ENCODE measurements at regions not wholly inside any gene's neighbourhood (a gene's known extent, or its start where the extent isn't known, plus 50 kb on each side); places are given as distances from the start of the nearest gene placed in this dataset.

DNA sequence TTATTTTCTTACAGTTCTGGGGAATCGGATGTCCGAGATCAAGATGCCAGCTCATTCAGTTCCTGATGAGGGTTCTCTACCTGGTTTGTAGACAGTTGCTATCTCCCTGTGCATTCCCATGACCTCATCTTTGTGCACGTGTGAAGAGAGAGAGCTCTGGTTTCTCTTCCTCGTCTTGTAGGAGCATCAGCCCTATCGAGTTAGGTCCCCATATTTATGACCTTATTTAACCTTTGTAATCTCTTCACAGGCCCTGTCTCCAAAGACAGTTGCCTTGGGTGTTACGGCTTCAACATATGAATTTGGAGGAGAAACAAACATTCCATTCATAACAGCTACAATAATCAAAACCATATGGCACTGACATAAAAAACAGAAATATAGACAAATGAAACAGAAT, 455.3 kb downstream of the HACE1 start:
- ChIA-PET POLR2A (ENCODE audit: unreplicated experiment) (no interaction called here), CTCF (no interaction called here)
- Histone ChIP-seq H3K4me1 (ENCODE audit: insufficient read depth, low read length) (peaks cover 21% of the 10 kb centered on the region), H2AFZ (ENCODE audit: low read length) (no peak overlapping the region), H3K79me2 (ENCODE audit: low read length) (no peaks in the 10 kb centered on the region), H3K9ac (ENCODE audit: low read length) (no peak overlapping the region), H3K4me3 (ENCODE audit: low read length) (no peak overlapping the region), H3F3A (ENCODE audit: low read length, unreplicated experiment) (no peaks in the 10 kb centered on the region), H3K27ac (ENCODE audit: low read length) (no peak overlapping the region), H3K27me3 (ENCODE audit: low read length) (no peaks in the 10 kb centered on the region), H4K20me1 (ENCODE audit: low read length) (no peaks in the 10 kb centered on the region), H3K9me3 (ENCODE audit: low read length) (no peaks in the 10 kb centered on the region), H3K36me3 (ENCODE audit: low read depth, low read length) (no peaks in the 10 kb centered on the region), H3K4me2 (ENCODE audit: low read length) (no peak overlapping the region), H3K9me2 (replicated peaks; ENCODE audit: low read length) (no peaks in the 10 kb centered on the region)
- TF ChIP-seq EZH2phosphoT487 (IDR thresholded peaks at IDR 0.05; ENCODE audit: borderline replicate concordance, low read length) (no peak), EZH2 (IDR thresholded peaks at IDR 0.05; ENCODE audit: low read length, unreplicated experiment) (no peak)
- TF ChIP-seq, protein P1, sequence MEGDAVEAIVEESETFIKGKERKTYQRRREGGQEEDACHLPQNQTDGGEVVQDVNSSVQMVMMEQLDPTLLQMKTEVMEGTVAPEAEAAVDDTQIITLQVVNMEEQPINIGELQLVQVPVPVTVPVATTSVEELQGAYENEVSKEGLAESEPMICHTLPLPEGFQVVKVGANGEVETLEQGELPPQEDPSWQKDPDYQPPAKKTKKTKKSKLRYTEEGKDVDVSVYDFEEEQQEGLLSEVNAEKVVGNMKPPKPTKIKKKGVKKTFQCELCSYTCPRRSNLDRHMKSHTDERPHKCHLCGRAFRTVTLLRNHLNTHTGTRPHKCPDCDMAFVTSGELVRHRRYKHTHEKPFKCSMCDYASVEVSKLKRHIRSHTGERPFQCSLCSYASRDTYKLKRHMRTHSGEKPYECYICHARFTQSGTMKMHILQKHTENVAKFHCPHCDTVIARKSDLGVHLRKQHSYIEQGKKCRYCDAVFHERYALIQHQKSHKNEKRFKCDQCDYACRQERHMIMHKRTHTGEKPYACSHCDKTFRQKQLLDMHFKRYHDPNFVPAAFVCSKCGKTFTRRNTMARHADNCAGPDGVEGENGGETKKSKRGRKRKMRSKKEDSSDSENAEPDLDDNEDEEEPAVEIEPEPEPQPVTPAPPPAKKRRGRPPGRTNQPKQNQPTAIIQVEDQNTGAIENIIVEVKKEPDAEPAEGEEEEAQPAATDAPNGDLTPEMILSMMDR (conservative IDR thresholded peaks at IDR 0.05; ENCODE audit: low read depth, low read length): no peak
- BruUV-seq (replicated peaks): no TSS peak
- DNase-seq: no peak
- ATAC-seq: no peak
- intact Hi-C loops (cut with micrococcal nuclease): loop anchor here (5.0 kb wide), 1 partner anchor 77 kb away; no protein-coding TSS in a partner anchor

DNA sequence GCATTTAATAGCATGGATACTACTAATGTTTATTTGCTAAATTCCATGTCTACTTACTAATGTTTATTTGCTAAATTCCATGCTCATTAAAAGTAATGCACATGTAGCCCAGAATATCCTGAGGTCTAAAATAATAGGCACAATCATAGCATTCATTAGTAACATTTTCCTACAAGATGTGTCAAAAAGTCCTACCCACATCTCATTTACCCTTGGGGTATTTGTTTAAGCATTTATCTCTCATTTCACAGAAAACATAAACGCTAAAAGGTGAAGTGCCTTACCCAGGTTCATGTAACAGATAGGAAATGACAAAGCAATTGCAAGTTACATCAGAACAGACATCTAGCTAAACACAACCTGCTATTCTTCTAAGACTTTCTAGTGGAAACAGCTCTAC, 457.1 kb downstream of the HACE1 start:
- Histone ChIP-seq H3K9me3 (ENCODE audit: low read length) (no peaks in the 10 kb centered on the region), H3K27me3 (ENCODE audit: low read length) (no peaks in the 10 kb centered on the region), H3K4me2 (ENCODE audit: low read length) (peak overlapping the region; percentile 29; the same call in 1 of the 2 replicates), H3F3A (ENCODE audit: low read length, unreplicated experiment) (no peaks in the 10 kb centered on the region), H4K20me1 (ENCODE audit: low read length) (no peaks in the 10 kb centered on the region), H2AFZ (ENCODE audit: low read length) (no peak overlapping the region), H3K9ac (ENCODE audit: low read length) (no peak overlapping the region), H3K4me1 (ENCODE audit: insufficient read depth, low read length) (peaks cover 21% of the 10 kb centered on the region), H3K4me3 (ENCODE audit: low read length) (no peak overlapping the region), H3K27ac (ENCODE audit: low read length) (peak overlapping the region; percentile 39; the same call in 1 of the 2 replicates), H3K9me2 (replicated peaks; ENCODE audit: low read length) (no peaks in the 10 kb centered on the region), H3K36me3 (ENCODE audit: low read depth, low read length) (no peaks in the 10 kb centered on the region), H3K79me2 (ENCODE audit: low read length) (no peaks in the 10 kb centered on the region)
- CTCF ChIA-PET: no interaction called here
- intact Hi-C loops (cut with micrococcal nuclease): loop anchor here (5.0 kb wide), 1 partner anchor 75 kb away; no protein-coding TSS in a partner anchor
- POLR2A ChIA-PET (ENCODE audit: unreplicated experiment): no interaction called here
- peak; percentile 89 for ATAC-seq
- no TSS peak for BruUV-seq (replicated peaks)
- TF ChIP-seq, protein P1 (conservative IDR thresholded peaks at IDR 0.05; ENCODE audit: low read depth, low read length): no peak
- no peak for TF ChIP-seq EZH2 (IDR thresholded peaks at IDR 0.05; ENCODE audit: low read length, unreplicated experiment)
- no peak for TF ChIP-seq EZH2phosphoT487 (IDR thresholded peaks at IDR 0.05; ENCODE audit: borderline replicate concordance, low read length)
- peak; percentile 76 for DNase-seq

DNA sequence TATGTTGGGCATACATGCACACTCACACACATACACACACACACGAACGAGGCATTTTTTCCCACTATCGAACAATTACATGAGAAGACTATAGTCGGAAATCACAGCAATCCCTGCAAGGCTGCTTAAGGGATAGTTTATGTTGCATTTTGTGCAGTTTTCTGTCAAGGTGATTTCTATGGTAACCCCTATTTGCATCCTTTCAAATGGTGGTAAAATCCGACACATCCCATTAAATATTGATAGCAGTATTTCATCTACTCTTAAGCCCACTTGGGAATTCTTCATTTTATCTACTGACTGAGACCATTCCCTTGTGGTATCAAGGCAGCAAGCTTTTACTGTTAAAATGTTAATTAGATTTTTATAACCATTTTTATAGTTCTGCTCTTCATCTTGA, 457.8 kb downstream of the HACE1 start:
- BruUV-seq (replicated peaks): no TSS peak
- Histone ChIP-seq H2AFZ (ENCODE audit: low read length) (no peak overlapping the region), H4K20me1 (ENCODE audit: low read length) (no peaks in the 10 kb centered on the region), H3K9me3 (ENCODE audit: low read length) (no peaks in the 10 kb centered on the region), H3K27me3 (ENCODE audit: low read length) (no peaks in the 10 kb centered on the region), H3K4me1 (ENCODE audit: insufficient read depth, low read length) (peaks cover 21% of the 10 kb centered on the region), H3F3A (ENCODE audit: low read length, unreplicated experiment) (no peaks in the 10 kb centered on the region), H3K9me2 (replicated peaks; ENCODE audit: low read length) (no peaks in the 10 kb centered on the region), H3K4me3 (ENCODE audit: low read length) (no peak overlapping the region), H3K9ac (ENCODE audit: low read length) (no peak overlapping the region), H3K79me2 (ENCODE audit: low read length) (no peaks in the 10 kb centered on the region), H3K4me2 (ENCODE audit: low read length) (peak overlapping the region; percentile 29; the same call in 1 of the 2 replicates), H3K36me3 (ENCODE audit: low read depth, low read length) (no peaks in the 10 kb centered on the region), H3K27ac (ENCODE audit: low read length) (no peak overlapping the region)
- CTCF ChIA-PET: no interaction called here
- no peak for TF ChIP-seq EZH2phosphoT487 (IDR thresholded peaks at IDR 0.05; ENCODE audit: borderline replicate concordance, low read length)
- TF ChIP-seq EZH2 (IDR thresholded peaks at IDR 0.05; ENCODE audit: low read length, unreplicated experiment): no peak
- TF ChIP-seq, protein P1 (conservative IDR thresholded peaks at IDR 0.05; ENCODE audit: low read depth, low read length): no peak
- intact Hi-C loops (cut with micrococcal nuclease): loop anchor here (5.0 kb wide), 1 partner anchor 75 kb away; no protein-coding TSS in a partner anchor
- DNase-seq (no peak), ATAC-seq (no peak)
- POLR2A ChIA-PET (ENCODE audit: unreplicated experiment): no interaction called here

Data from PC-3 (cell line).